Endothelial cell of umbilical vein (primary cell): ENCODE measurements at regions not wholly inside any gene's neighbourhood (a gene's known extent, or its start where the extent isn't known, plus 50 kb on each side); places are given as distances from the start of the nearest gene placed in this dataset.

Experiments used
- BruUV-seq: library from RNA; stranded (reverse); fragments of 400-500 nt; replicated peaks from 2 replicates; lab custom pipeline; 2021; lab: Mats Ljungman, UMichigan
- CTCF ChIA-PET: fragments of 300-600, 350-600 bp; sonication (Branson Sonifier 250); formaldehyde crosslinking; loops from one replicate; lab custom pipeline; 2021; ENCODE audit warnings: antibody characterized with exemption, inconsistent platforms; lab: Charles Lee
- POLR2A ChIA-PET: fragments of 300-600, 350-600 bp; sonication (Branson Sonifier 250); formaldehyde crosslinking; loops from one replicate; lab custom pipeline; 2021; ENCODE audit warnings: antibody characterized with exemption, inconsistent platforms; lab: Charles Lee
- DNase-seq: peaks from one replicate; pipeline ENCODE4 v3.0.0-alpha.2; 2011; ENCODE audit warnings: low read depth, low spot score
- FAIRE-seq: peaks from 2 replicates; lab custom pipeline; 2011; peaks lifted over from hg19 to GRCh38; lab: Jason Lieb, UNC
- H2AFZ ChIP-seq: 2 replicates; pipeline ENCODE4 v1.6.0; 2012; ENCODE audit warnings: low read depth, low read length, control low read depth, inconsistent platforms
- H3K27ac ChIP-seq: 2 replicates; pipeline ENCODE4 v1.5.1; 2011; ENCODE audit warnings: low read depth, mild to moderate bottlenecking, control low read depth, low read length, moderate library complexity; ENCODE audit not compliant: insufficient read depth
- H3K27me3 ChIP-seq, 2 experiments: 2 replicates each; pipeline versions ENCODE4 v1.6.0 to v1.6.1; 2011; ENCODE audit warnings: low read length in 2 of 2, mixed read lengths in 1 of 2; ENCODE audit not compliant: control insufficient read depth in 2 of 2, insufficient read depth in 2 of 2
- H3K36me3 ChIP-seq, 2 experiments: 2 replicates in 1 of 2; 3 replicates in 1 of 2; pipeline ENCODE4 v1.5.1; 2011; ENCODE audit warnings: low read length in 2 of 2, mild to moderate bottlenecking in 1 of 2, moderate library complexity in 1 of 2; ENCODE audit not compliant: control insufficient read depth in 2 of 2, insufficient read depth in 2 of 2; ENCODE audit errors: extremely low read depth in 1 of 2
- H3K4me1 ChIP-seq: 3 replicates; pipeline ENCODE4 v1.5.1; 2011; ENCODE audit warnings: mild to moderate bottlenecking, low read length; ENCODE audit not compliant: control insufficient read depth, insufficient read depth; ENCODE audit errors: extremely low read depth
- H3K4me2 ChIP-seq: 2 replicates; pipeline ENCODE4 v1.6.1; 2011; ENCODE audit warnings: low read length, control low read depth, mixed read lengths; ENCODE audit not compliant: insufficient read depth
- H3K4me3 ChIP-seq, 3 experiments: fragments of 200-600 bp in 1 of 3; sonication (generic), shearing (Covaris generic) in 1 of 3; replicated peaks in 1 of 3; 2 replicates each; pipeline ENCODE4 v1.5.1; 2011 to 2016; ENCODE audit warnings: control low read depth in 3 of 3, low read length in 3 of 3, mild to moderate bottlenecking in 2 of 3, inconsistent platforms in 1 of 3, low read depth in 1 of 3, moderate library complexity in 1 of 3; ENCODE audit not compliant: insufficient read depth in 1 of 3
- H3K79me2 ChIP-seq: 2 replicates; pipeline ENCODE4 v1.6.0; 2012; ENCODE audit warnings: low read length, inconsistent platforms; ENCODE audit not compliant: control insufficient read depth, insufficient read depth
- H3K9ac ChIP-seq: replicated peaks from 2 replicates; pipeline ENCODE3; 2011; ENCODE audit warnings: low read length, control low read depth; ENCODE audit not compliant: insufficient read depth; ENCODE audit errors: extremely low read depth
- H3K9me1 ChIP-seq: replicated peaks from 3 replicates; pipeline ENCODE4 v1.6.0; 2011; ENCODE audit warnings: mild to moderate bottlenecking, low read length; ENCODE audit not compliant: control insufficient read depth, insufficient read depth; ENCODE audit errors: extremely low read depth
- H3K9me3 ChIP-seq: replicated peaks from 2 replicates; pipeline ENCODE4 v1.5.1; 2012; ENCODE audit warnings: low read length, inconsistent platforms; ENCODE audit not compliant: control insufficient read depth, insufficient read depth
- H4K20me1 ChIP-seq: replicated peaks from 2 replicates; pipeline ENCODE3; 2011; ENCODE audit warnings: mild to moderate bottlenecking, low read length; ENCODE audit not compliant: control insufficient read depth, insufficient read depth; ENCODE audit errors: extremely low read depth
- EZH2 ChIP-seq: IDR thresholded peaks from 2 replicates; pipeline ENCODE4 v1.6.1; 2012; ENCODE audit warnings: borderline replicate concordance, low read depth, mild to moderate bottlenecking, moderate library complexity, low read length, inconsistent platforms; ENCODE audit not compliant: severe bottlenecking
- FOS ChIP-seq: IDR thresholded peaks from 2 replicates; pipeline ENCODE4 v1.6.1; 2011; ENCODE audit warnings: mild to moderate bottlenecking, low read length, moderate library complexity, borderline replicate concordance; ENCODE audit not compliant: insufficient read depth
- GATA2 ChIP-seq: IDR thresholded peaks from 2 replicates; pipeline ENCODE4 v1.7.0; 2011; ENCODE audit warnings: low read depth, mild to moderate bottlenecking, moderate library complexity, mixed read lengths, low read length; ENCODE audit not compliant: insufficient read length, insufficient read depth
- JUN ChIP-seq: IDR thresholded peaks from 2 replicates; pipeline ENCODE4 v1.6.1; 2011; ENCODE audit warnings: borderline replicate concordance, low read depth; ENCODE audit not compliant: insufficient read length, insufficient read depth
- MYC ChIP-seq: IDR thresholded peaks from one replicate; pipeline ENCODE4 v1.6.1; 2011; ENCODE audit warnings: mild to moderate bottlenecking, low read depth, low read length
- POLR2A ChIP-seq: IDR thresholded peaks from 2 replicates; pipeline ENCODE4 v1.6.1; 2012; ENCODE audit warnings: low read depth, mild to moderate bottlenecking, control low read depth, low read length
- POLR2AphosphoS5 ChIP-seq: IDR thresholded peaks from 2 replicates; pipeline ENCODE4 v1.6.1; 2012; ENCODE audit warnings: low read depth, mild to moderate bottlenecking, control low read depth, low read length, moderate library complexity; ENCODE audit not compliant: insufficient read depth
- dilution Hi-C: fragments of 300-500 bp; cut with MboI; formaldehyde crosslinking; loops from one replicate; pipeline ENCODE4 v1.15.0; 2019; ENCODE audit warnings: low sequenced_read_pairs; ENCODE audit not compliant: extremely low pct_ligation_motif_present
- intact Hi-C: fragments of 100-400 bp; cut with micrococcal nuclease; formaldehyde crosslinking; loops from one replicate; pipeline ENCODE4 v1.10.0; 2022
- TF ChIP-seq, protein P1 (sequence below): IDR thresholded peaks from 2 replicates; pipeline ENCODE4 v1.6.1; 2011; ENCODE audit not compliant: insufficient read depth, insufficient read length
- TF ChIP-seq, protein P2 (sequence below), 2 donors: IDR thresholded peaks; 1 replicate in 1 of 2; 2 replicates in 1 of 2; pipeline ENCODE4 v1.5.1; 2011; ENCODE audit warnings: low read length in 2 of 2, mild to moderate bottlenecking in 2 of 2, moderate library complexity in 2 of 2, control low read depth in 1 of 2, inconsistent platforms in 1 of 2, low read depth in 1 of 2; ENCODE audit not compliant: insufficient read depth in 1 of 2; ENCODE audit errors: extremely low read depth in 1 of 2

DNA sequence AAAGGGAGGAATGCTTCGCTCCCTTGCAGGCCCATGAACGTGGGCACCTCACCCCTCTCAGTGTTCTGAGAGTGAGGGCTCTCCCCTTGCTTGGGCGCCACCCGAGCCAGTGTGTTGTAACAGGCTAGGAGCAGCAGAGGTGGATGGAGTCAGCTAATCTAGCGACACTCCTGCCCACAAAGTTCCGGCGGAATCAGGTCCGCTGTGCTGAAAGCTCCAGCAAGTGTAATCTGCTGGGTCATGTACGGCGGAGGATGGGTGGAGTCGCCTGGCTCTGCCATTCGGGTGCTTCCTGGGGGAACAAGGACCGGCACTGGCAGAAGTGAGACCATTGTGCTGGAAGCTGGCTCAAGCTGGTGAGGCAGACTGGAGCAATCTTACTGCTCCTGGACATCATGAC lies 1310.1 kb downstream of the EPHA7 start:
- no peaks in the 10 kb centered on the region for H3K36me3 ChIP-seq
- H3K27ac ChIP-seq: no peak overlapping the region
- DNase-seq: no peak
- no peak overlapping the region for H2AFZ ChIP-seq
- ChIA-PET CTCF (no interaction called here), POLR2A (no interaction called here)
- intact Hi-C loops: no loop called here
- no peak overlapping the region for H3K4me2 ChIP-seq
- H3K79me2 ChIP-seq: no peaks in the 10 kb centered on the region
- dilution Hi-C loops: no loop called here
- H3K27me3 ChIP-seq: no peaks in the 10 kb centered on the region
- no peak for FAIRE-seq
- H3K4me3 ChIP-seq: no peak overlapping the region
- no peaks in the 10 kb centered on the region for H3K4me1 ChIP-seq
- H3K9me1 ChIP-seq: no peaks in the 10 kb centered on the region
- no TSS peak for BruUV-seq
- no peak overlapping the region for H3K9ac ChIP-seq
- no peaks in the 10 kb centered on the region for H4K20me1 ChIP-seq
- TF ChIP-seq, protein P1, sequence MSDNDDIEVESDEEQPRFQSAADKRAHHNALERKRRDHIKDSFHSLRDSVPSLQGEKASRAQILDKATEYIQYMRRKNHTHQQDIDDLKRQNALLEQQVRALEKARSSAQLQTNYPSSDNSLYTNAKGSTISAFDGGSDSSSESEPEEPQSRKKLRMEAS: no peak
- TF ChIP-seq FOS: no peak
- TF ChIP-seq EZH2: no peak
- TF ChIP-seq POLR2AphosphoS5: no peak
- TF ChIP-seq, protein P2, sequence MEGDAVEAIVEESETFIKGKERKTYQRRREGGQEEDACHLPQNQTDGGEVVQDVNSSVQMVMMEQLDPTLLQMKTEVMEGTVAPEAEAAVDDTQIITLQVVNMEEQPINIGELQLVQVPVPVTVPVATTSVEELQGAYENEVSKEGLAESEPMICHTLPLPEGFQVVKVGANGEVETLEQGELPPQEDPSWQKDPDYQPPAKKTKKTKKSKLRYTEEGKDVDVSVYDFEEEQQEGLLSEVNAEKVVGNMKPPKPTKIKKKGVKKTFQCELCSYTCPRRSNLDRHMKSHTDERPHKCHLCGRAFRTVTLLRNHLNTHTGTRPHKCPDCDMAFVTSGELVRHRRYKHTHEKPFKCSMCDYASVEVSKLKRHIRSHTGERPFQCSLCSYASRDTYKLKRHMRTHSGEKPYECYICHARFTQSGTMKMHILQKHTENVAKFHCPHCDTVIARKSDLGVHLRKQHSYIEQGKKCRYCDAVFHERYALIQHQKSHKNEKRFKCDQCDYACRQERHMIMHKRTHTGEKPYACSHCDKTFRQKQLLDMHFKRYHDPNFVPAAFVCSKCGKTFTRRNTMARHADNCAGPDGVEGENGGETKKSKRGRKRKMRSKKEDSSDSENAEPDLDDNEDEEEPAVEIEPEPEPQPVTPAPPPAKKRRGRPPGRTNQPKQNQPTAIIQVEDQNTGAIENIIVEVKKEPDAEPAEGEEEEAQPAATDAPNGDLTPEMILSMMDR (IDR thresholded peaks at IDR 0.05; ENCODE audit: extremely low read depth in 1 of 2, insufficient read depth in 1 of 2, low read depth in 1 of 2, low read length in 2 of 2): no peak
- TF ChIP-seq GATA2: no peak
- TF ChIP-seq POLR2A: no peak
- TF ChIP-seq JUN: no peak
- no peak for TF ChIP-seq MYC
- H3K9me3 ChIP-seq: peaks cover 2% of the 10 kb centered on the region
